Progenitor cell of endocrine pancreas (in vitro differentiated cells): ENCODE measurements at regions not wholly inside any gene's neighbourhood (a gene's known extent, or its start where the extent isn't known, plus 50 kb on each side); places are given as distances from the start of the nearest gene placed in this dataset.
A peak's percentile ranks its signal among the peaks of the same experiment; 100 is the strongest.

Source experiments
- DNase-seq: peaks from one replicate; pipeline ENCODE4 v3.0.0; 2021; ENCODE audit warnings: low spot score; ENCODE audit not compliant: unreplicated experiment
- H3K27ac Mint-ChIP-seq: 2 replicates; pipeline ENCODE4 v1.8.0; 2021; ENCODE audit warnings: mild to moderate bottlenecking, moderate library complexity, mixed read lengths
- H3K27me3 Mint-ChIP-seq: 2 replicates; pipeline ENCODE4 v1.8.0; 2021; ENCODE audit warnings: mixed read lengths
- H3K36me3 Mint-ChIP-seq: 2 replicates; pipeline ENCODE4 v1.8.0; 2022; ENCODE audit warnings: mixed read lengths; ENCODE audit not compliant: insufficient read depth
- H3K4me1 Mint-ChIP-seq: 2 replicates; pipeline ENCODE4 v1.8.0; 2021; ENCODE audit warnings: low read depth, mixed read lengths
- H3K4me3 Mint-ChIP-seq: 2 replicates; pipeline ENCODE4 v1.8.0; 2021; ENCODE audit warnings: low read depth, mild to moderate bottlenecking, moderate library complexity, mixed read lengths
- H3K9me3 Mint-ChIP-seq: 2 replicates; pipeline ENCODE4 v1.8.0; 2021; ENCODE audit warnings: low read depth, mixed read lengths
- TF ChIP-seq, protein P1 (sequence below): fragments of 200-600 bp; sonication (generic); IDR thresholded peaks from one replicate; pipeline ENCODE4 v1.5.0; 2021; ENCODE audit warnings: antibody characterized with exemption, mild to moderate bottlenecking; ENCODE audit not compliant: unreplicated experiment

DNA sequence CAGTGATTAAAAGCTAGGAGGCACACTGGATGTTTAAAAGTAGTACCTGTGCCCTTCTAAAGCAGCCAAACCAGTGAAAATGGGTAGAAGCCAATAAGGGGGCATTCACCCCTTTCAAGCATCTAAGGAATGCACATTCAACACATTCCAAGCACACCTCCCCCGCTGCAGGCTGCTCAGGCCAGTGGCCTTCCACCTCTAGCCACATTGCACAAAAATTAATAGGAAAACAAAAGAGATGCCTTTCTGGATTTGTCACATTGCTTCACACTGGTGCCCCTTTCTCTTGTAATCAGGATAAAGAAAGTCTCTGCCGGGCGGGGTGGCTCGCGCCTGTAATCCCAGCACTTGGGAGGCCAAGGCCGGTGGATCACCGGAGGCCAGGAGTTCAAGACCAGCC is 834.0 kb downstream of the USP25 start:
- no peaks in the 10 kb centered on the region for H3K9me3 Mint-ChIP-seq
- peak overlapping the region; percentile 69 for H3K27ac Mint-ChIP-seq
- no peaks in the 10 kb centered on the region for H3K36me3 Mint-ChIP-seq
- H3K4me1 Mint-ChIP-seq: peaks cover 15% of the 10 kb centered on the region
- no peak overlapping the region for H3K4me3 Mint-ChIP-seq
- TF ChIP-seq, protein P1, sequence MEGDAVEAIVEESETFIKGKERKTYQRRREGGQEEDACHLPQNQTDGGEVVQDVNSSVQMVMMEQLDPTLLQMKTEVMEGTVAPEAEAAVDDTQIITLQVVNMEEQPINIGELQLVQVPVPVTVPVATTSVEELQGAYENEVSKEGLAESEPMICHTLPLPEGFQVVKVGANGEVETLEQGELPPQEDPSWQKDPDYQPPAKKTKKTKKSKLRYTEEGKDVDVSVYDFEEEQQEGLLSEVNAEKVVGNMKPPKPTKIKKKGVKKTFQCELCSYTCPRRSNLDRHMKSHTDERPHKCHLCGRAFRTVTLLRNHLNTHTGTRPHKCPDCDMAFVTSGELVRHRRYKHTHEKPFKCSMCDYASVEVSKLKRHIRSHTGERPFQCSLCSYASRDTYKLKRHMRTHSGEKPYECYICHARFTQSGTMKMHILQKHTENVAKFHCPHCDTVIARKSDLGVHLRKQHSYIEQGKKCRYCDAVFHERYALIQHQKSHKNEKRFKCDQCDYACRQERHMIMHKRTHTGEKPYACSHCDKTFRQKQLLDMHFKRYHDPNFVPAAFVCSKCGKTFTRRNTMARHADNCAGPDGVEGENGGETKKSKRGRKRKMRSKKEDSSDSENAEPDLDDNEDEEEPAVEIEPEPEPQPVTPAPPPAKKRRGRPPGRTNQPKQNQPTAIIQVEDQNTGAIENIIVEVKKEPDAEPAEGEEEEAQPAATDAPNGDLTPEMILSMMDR: no peak
- H3K27me3 Mint-ChIP-seq: no peaks in the 10 kb centered on the region
- DNase-seq: no peak

DNA sequence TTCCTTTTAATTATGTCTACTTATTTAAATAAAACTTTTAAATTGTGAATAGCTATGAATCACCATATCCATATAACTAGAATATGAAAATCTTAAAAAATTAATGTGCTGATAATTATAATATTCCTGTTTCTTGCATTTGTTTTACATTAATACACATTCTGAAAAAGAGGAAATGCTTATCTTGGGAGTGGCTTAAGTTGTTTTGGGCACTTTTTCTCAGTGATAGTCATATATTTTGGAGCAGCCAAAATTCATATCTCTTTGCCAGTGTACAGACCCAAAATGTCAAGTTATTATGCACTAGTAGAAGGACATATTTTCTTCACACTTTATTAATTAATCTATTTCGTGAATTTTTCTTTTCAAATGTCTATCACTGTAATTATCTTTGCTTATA is 838.5 kb downstream of the USP25 start:
- Mint-ChIP-seq H3K4me1 (peaks cover 19% of the 10 kb centered on the region), H3K9me3 (no peaks in the 10 kb centered on the region), H3K4me3 (no peak overlapping the region), H3K27me3 (no peaks in the 10 kb centered on the region), H3K27ac (no peak overlapping the region), H3K36me3 (no peaks in the 10 kb centered on the region)
- no peak for DNase-seq
- TF ChIP-seq, protein P1: no peak

DNA sequence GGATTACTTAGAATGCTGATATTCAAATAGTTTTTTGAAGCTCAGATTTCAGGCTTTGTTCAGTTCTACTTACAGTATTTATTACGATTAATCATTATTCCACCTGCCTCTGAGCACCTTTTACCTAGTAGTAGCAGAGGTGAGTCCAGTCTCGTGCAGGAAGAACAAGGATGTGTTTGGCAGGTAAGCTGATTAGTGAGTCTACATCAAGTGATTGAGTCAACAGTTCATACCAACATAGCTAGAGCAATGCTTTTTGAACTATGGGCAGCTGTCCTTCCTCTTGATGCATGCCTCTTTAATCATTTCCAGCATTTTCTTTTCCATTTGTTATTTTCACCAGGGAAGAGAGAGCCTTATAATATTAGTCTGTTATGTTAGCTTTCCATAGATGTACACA is 838.9 kb downstream of the USP25 start:
- no peaks in the 10 kb centered on the region for H3K36me3 Mint-ChIP-seq

DNA sequence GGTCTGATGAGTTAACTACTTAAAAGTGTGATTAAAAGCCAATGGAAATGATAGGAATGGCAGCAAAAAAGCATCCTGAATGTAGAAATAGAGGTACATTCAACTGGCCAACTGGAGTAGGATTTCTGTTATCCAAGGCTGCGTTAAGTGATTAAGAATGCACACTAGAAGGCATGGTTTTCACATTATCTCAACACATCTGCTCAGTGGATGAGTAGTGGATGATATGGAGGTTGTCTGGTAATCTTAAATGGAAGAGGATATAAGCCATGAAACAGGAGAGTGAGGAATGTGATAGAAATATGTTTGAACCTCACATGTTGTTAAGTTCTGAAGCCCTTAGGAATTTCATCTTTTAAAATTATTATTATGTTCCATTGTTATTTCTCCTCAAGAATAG is 839.9 kb downstream of the USP25 start:
- TF ChIP-seq, protein P1: no peak
- Mint-ChIP-seq H3K9me3 (no peaks in the 10 kb centered on the region), H3K4me3 (no peak overlapping the region), H3K27ac (no peak overlapping the region), H3K4me1 (peaks cover 22% of the 10 kb centered on the region), H3K36me3 (no peaks in the 10 kb centered on the region), H3K27me3 (no peaks in the 10 kb centered on the region)
- DNase-seq: no peak

More for the DNA sequence above, 838.9 kb downstream of the USP25 start:
- TF ChIP-seq, protein P1: no peak
- Mint-ChIP-seq H3K4me1 (peaks cover 21% of the 10 kb centered on the region), H3K9me3 (no peaks in the 10 kb centered on the region), H3K4me3 (no peak overlapping the region), H3K27ac (no peak overlapping the region), H3K27me3 (no peaks in the 10 kb centered on the region)
- no peak for DNase-seq

DNA sequence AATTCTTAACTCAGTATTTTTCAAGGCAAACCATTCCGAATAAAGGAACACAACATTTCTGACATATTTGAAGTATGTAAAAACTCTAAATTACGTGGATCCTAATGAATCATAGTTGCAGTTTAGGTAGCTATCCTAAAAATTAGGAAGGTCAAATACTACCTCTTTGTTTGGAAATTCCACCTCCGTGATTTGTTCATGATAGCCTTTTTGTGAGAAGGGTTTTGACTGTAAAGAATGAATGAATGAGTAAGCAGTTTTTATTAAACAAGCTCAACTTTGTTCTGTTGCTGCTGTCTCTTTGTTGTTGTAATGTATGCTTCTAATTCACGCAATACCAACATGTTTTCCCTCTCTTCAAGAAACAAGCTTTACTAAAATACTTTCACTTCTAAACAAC is 840.4 kb downstream of the USP25 start:
- Mint-ChIP-seq H3K36me3 (no peaks in the 10 kb centered on the region), H3K27ac (no peak overlapping the region), H3K9me3 (peaks cover 3% of the 10 kb centered on the region), H3K4me1 (peaks cover 24% of the 10 kb centered on the region), H3K27me3 (no peaks in the 10 kb centered on the region), H3K4me3 (no peak overlapping the region)
- TF ChIP-seq, protein P1: no peak
- no peak for DNase-seq
